ENCODE measurements at regions not wholly inside any gene's neighbourhood (a gene's known extent, or its start where the extent isn't known, plus 50 kb on each side); places are given as distances from the start of the nearest gene placed in this dataset.

DNA sequence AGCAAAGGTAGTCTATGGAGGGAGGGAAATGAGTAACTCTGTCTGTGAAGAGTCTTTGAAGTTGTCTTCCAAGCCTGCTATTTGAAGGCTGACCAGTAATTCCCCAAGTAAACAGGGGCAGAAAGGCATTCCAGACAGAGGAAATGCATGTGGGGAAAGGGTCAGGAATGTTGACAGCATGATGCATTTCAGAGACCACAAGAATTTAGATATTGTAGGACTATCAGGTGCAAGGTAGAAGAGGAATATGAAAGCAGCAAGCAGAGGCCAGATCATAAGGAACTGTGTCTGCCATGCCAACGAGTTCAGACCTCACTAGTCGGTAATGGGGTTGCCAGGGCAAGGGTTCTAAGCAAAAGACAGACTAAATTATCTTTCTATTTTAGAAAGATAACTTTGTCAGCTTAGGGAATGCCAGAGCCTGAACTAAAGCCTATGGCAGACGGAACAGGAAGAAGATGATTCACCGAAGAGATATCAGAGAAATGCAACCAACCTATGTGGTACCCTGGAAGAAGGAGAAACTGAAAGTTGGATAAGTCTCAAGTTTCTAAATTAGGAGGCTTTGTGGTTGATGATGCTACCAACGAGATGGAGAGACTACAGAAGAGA, 327.0 kb upstream of the RORA start:
- Histone ChIP-seq H3K18ac (ENCODE audit: insufficient read length, low read depth, low read length) (no peak overlapping the region), H3T11ph (ENCODE audit: low read length) (no peak overlapping the region), H3K9ac (ENCODE audit: extremely low read depth, insufficient read length, low read length) (no peak overlapping the region), H3K79me1 (ENCODE audit: insufficient read depth, low read depth, low read length, poor library complexity, severe bottlenecking) (no peaks in the 10 kb centered on the region), H3K27ac (ENCODE audit: insufficient read length, low read depth, low read length) (no peak overlapping the region), H3K27me3 (ENCODE audit: insufficient read depth, low read length) (no peaks in the 10 kb centered on the region), H3K4ac (ENCODE audit: low read depth, low read length) (no peak overlapping the region), H3K23me2 (ENCODE audit: insufficient read length, low read depth, low read length, poor library complexity, severe bottlenecking) (no peaks in the 10 kb centered on the region), H4K91ac (ENCODE audit: insufficient read length, low read depth, low read length) (no peak overlapping the region), H3K9me3 (ENCODE audit: control insufficient read depth, low read depth, low read length) (no peaks in the 10 kb centered on the region), H2BK5ac (ENCODE audit: insufficient read length, low read length) (no peak overlapping the region), H3K79me2 (ENCODE audit: insufficient read depth, low read length) (no peaks in the 10 kb centered on the region), H3K14ac (ENCODE audit: insufficient read depth, low read length) (no peak overlapping the region), H3K4me1 (ENCODE audit: insufficient read depth, low read length) (no peaks in the 10 kb centered on the region), H2AK5ac (ENCODE audit: insufficient read length, low read length) (no peak overlapping the region), H2BK120ac (ENCODE audit: low read depth, low read length, poor library complexity, severe bottlenecking) (no peak overlapping the region), H2BK15ac (ENCODE audit: low read depth, low read length) (no peak overlapping the region), H2AFZ (ENCODE audit: low read length) (no peak overlapping the region), H4K5ac (ENCODE audit: insufficient read length, low read depth, low read length) (no peak overlapping the region), H2BK20ac (ENCODE audit: low read depth, low read length, poor library complexity, severe bottlenecking) (no peak overlapping the region), H2BK12ac (ENCODE audit: insufficient read length, low read depth, low read length) (no peak overlapping the region), H3K56ac (ENCODE audit: insufficient read length, low read depth, low read length) (no peak overlapping the region), H4K8ac (replicated peaks; ENCODE audit: insufficient read length, low read depth, low read length) (no peak overlapping the region), H3K4me2 (ENCODE audit: insufficient read depth, insufficient read length, low read length) (no peak overlapping the region), H4K20me1 (ENCODE audit: control insufficient read depth, insufficient read depth, insufficient read length) (no peaks in the 10 kb centered on the region), H3K23ac (ENCODE audit: insufficient read length, low read depth, low read length) (no peak overlapping the region)
- H3K36me3 Mint-ChIP-seq (ENCODE audit: insufficient read depth in 1 of 3, low read depth in 3 of 3) = no peaks in the 10 kb centered on the region
- H3K27me3 Mint-ChIP-seq (ENCODE audit: low read depth) = no peaks in the 10 kb centered on the region
- no peak overlapping the region for H3K27ac Mint-ChIP-seq
- no CpG with 5 or more reads among the region's 5 CpGs for WGBS (ENCODE audit: extremely low coverage, insufficient read length, low lambda C conversion rate)
- TF ChIP-seq, protein P1, sequence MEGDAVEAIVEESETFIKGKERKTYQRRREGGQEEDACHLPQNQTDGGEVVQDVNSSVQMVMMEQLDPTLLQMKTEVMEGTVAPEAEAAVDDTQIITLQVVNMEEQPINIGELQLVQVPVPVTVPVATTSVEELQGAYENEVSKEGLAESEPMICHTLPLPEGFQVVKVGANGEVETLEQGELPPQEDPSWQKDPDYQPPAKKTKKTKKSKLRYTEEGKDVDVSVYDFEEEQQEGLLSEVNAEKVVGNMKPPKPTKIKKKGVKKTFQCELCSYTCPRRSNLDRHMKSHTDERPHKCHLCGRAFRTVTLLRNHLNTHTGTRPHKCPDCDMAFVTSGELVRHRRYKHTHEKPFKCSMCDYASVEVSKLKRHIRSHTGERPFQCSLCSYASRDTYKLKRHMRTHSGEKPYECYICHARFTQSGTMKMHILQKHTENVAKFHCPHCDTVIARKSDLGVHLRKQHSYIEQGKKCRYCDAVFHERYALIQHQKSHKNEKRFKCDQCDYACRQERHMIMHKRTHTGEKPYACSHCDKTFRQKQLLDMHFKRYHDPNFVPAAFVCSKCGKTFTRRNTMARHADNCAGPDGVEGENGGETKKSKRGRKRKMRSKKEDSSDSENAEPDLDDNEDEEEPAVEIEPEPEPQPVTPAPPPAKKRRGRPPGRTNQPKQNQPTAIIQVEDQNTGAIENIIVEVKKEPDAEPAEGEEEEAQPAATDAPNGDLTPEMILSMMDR (conservative IDR thresholded peaks at IDR 0.05) = no peak
- H3K4me1 Mint-ChIP-seq = peaks cover 12 to 13% of the 10 kb centered on the region in 2 experiments
- H3K4me3 Mint-ChIP-seq = no peak overlapping the region
- no peak for DNase-seq
- no peaks in the 10 kb centered on the region for H3K9me3 Mint-ChIP-seq
